GM12865 (cell line): ENCODE measurements at regions not wholly inside any gene's neighbourhood (a gene's known extent, or its start where the extent isn't known, plus 50 kb on each side); places are given as distances from the start of the nearest gene placed in this dataset.
"Not testable (repeated sequence)": the region's sequence is repeated elsewhere in the genome, so short reads cannot be mapped to it uniquely, and the experiment has no call there.

Experiments
- DNase-seq: peaks from one replicate; pipeline ENCODE4 v3.0.0; 2010; ENCODE audit warnings: low read depth
- H3K4me3 ChIP-seq: 2 replicates; pipeline ENCODE4 v1.5.1; 2011; ENCODE audit warnings: mild to moderate bottlenecking, low read depth, low read length, control low read depth
- CTCF ChIP-seq: IDR thresholded peaks from 2 replicates; pipeline ENCODE4 v1.5.1; 2011; ENCODE audit warnings: low read length, control low read depth, low read depth, inconsistent platforms; ENCODE audit not compliant: insufficient read depth; ENCODE audit errors: missing control alignments

- H3K4me3 ChIP-seq = no peak overlapping the region
Observed at GRCh38 chr12:73112035-73112816, 840.1 kb downstream of the TRHDE start.

GRCh38 chr12:73124480-73124879, 852.3 kb downstream of the TRHDE start:
- no peak for DNase-seq
- no peak overlapping the region for H3K4me3 ChIP-seq
- no peak for TF ChIP-seq CTCF

More at GRCh38 chr12:73112035-73112816, 840.1 kb downstream of the TRHDE start:
- no peak for DNase-seq
- no peak for TF ChIP-seq CTCF

GRCh38 chr12:73125148-73125547, 853.0 kb downstream of the TRHDE start:
- no peak for DNase-seq
- H3K4me3 ChIP-seq = no peak overlapping the region
- TF ChIP-seq CTCF = no peak

GRCh38 chr12:73136386-73136785, 864.2 kb downstream of the TRHDE start:
- TF ChIP-seq CTCF = no peak
- DNase-seq = no peak
- no peak overlapping the region for H3K4me3 ChIP-seq

GRCh38 chr12:73139642-73140041, 867.5 kb downstream of the TRHDE start:
- not testable (repeated sequence) for H3K4me3 ChIP-seq, DNase-seq

GRCh38 chr12:73158341-73158740, 886.2 kb downstream of the TRHDE start:
- no peak for TF ChIP-seq CTCF
- H3K4me3 ChIP-seq = no peak overlapping the region
- DNase-seq = no peak

GRCh38 chr12:73159954-73160353, 887.8 kb downstream of the TRHDE start:
- TF ChIP-seq CTCF = no peak
- H3K4me3 ChIP-seq = no peak overlapping the region
- DNase-seq = no peak
